ENCODE measurements at regions not wholly inside any gene's neighbourhood (a gene's known extent, or its start where the extent isn't known, plus 50 kb on each side); places are given as distances from the start of the nearest gene placed in this dataset.

GRCh38 chr1:218866507-218866906, 307.2 kb upstream of the LYPLAL1 start:
- no peak for DNase-seq
- H3K4me3 ChIP-seq (ENCODE audit: low read depth, low read length), result no peak overlapping the region
- no peaks in the 10 kb centered on the region for H3K36me3 ChIP-seq
- no peak for TF ChIP-seq CTCF (IDR thresholded peaks at IDR 0.05; ENCODE audit: low read depth, low read length)
- H3K27me3 ChIP-seq (ENCODE audit: insufficient read depth, low read depth, severe bottlenecking), result no peaks in the 10 kb centered on the region
- H3K9me3 ChIP-seq (ENCODE audit: severe bottlenecking), result no peaks in the 10 kb centered on the region
- no peak overlapping the region for H3K27ac ChIP-seq

GRCh38 chr1:218867066-218867465, 306.6 kb upstream of the LYPLAL1 start:
- no peaks in the 10 kb centered on the region for H3K9me3 ChIP-seq (ENCODE audit: severe bottlenecking)
- no peaks in the 10 kb centered on the region for H3K27me3 ChIP-seq (ENCODE audit: insufficient read depth, low read depth, severe bottlenecking)
- no peak overlapping the region for H3K4me3 ChIP-seq (ENCODE audit: low read depth, low read length)
- no peak for TF ChIP-seq CTCF (IDR thresholded peaks at IDR 0.05; ENCODE audit: low read depth, low read length)
- H3K27ac ChIP-seq, result no peak overlapping the region
- DNase-seq, result no peak
- H3K36me3 ChIP-seq, result no peaks in the 10 kb centered on the region

DNA sequence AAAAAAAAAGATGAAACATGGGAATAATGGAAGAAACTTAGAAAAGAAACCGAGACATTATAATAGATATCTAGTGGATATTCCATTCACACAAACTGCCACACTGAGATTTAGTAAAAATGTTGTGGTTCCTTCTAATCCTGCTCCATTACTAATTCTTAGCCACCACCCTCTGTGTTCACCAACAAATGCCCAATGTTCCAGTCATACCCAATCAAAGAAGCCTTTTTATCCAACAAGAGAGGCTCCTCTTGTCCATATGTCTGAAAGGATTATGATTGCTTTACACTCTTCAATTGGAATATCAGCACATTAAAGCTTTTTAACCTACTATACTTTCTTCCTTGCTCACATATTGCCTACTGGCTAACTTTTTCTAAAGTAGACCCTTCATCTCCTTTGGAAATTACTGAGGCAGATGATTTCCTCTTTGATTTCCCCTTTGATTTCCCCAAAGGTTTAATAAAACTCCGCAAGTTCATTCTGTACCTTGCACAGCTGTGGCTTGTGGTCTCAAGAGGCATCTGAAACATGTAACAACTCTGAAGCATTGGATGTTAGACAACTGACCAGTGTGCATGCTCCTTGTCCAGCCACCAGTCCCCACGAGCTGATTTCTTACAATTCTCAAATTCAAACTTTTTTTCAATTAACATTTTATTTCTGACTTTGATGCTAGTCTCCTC, 305.6 kb upstream of the LYPLAL1 start:
- TF ChIP-seq CTCF (IDR thresholded peaks at IDR 0.05; ENCODE audit: low read depth, low read length), result no peak
- DNase-seq, result no peak
- H3K36me3 ChIP-seq, result no peaks in the 10 kb centered on the region
- no peaks in the 10 kb centered on the region for H3K9me3 ChIP-seq (ENCODE audit: severe bottlenecking)
- no peaks in the 10 kb centered on the region for H3K27me3 ChIP-seq (ENCODE audit: insufficient read depth, low read depth, severe bottlenecking)
- H3K4me3 ChIP-seq (ENCODE audit: low read depth, low read length), result no peak overlapping the region
- no peak overlapping the region for H3K27ac ChIP-seq

GRCh38 chr1:218869276-218869675, 304.4 kb upstream of the LYPLAL1 start:
- no peak for TF ChIP-seq CTCF (IDR thresholded peaks at IDR 0.05; ENCODE audit: low read depth, low read length)
- no peaks in the 10 kb centered on the region for H3K9me3 ChIP-seq (ENCODE audit: severe bottlenecking)
- no peaks in the 10 kb centered on the region for H3K27me3 ChIP-seq (ENCODE audit: insufficient read depth, low read depth, severe bottlenecking)
- no peak overlapping the region for H3K27ac ChIP-seq
- no peak overlapping the region for H3K4me3 ChIP-seq (ENCODE audit: low read depth, low read length)
- DNase-seq, result no peak
- H3K36me3 ChIP-seq, result no peaks in the 10 kb centered on the region

GRCh38 chr1:218872026-218872425, 301.7 kb upstream of the LYPLAL1 start:
- Histone ChIP-seq H3K36me3 (no peaks in the 10 kb centered on the region), H3K4me3 (ENCODE audit: low read depth, low read length) (no peak overlapping the region), H3K27me3 (ENCODE audit: insufficient read depth, low read depth, severe bottlenecking) (no peaks in the 10 kb centered on the region), H3K27ac (no peak overlapping the region), H3K9me3 (ENCODE audit: severe bottlenecking) (no peaks in the 10 kb centered on the region)
- no peak for DNase-seq
- TF ChIP-seq CTCF (IDR thresholded peaks at IDR 0.05; ENCODE audit: low read depth, low read length), result no peak

DNA sequence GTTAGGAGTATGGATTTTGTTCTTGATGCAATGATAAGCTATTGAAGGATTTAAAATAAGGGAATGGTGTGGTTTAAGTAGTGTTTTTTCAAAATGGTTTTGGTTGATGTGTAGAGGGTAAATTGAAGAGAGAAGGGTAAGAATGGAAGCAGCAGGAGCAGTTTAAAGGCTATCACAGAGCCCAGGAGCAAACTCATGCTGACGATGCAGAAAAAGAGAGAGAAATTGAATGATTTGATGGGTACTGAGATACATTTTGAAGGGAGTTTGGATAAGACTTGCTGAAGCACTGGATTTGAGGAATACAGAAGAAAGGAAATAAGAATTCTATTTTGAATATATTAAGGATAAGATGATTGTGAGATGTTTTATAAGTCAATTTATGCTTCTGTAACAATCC, 300.8 kb upstream of the LYPLAL1 start:
- H3K4me3 ChIP-seq (ENCODE audit: low read depth, low read length), result no peak overlapping the region
- DNase-seq, result no peak
- H3K36me3 ChIP-seq, result no peaks in the 10 kb centered on the region
- no peaks in the 10 kb centered on the region for H3K27me3 ChIP-seq (ENCODE audit: insufficient read depth, low read depth, severe bottlenecking)
- no peak overlapping the region for H3K27ac ChIP-seq
- H3K9me3 ChIP-seq (ENCODE audit: severe bottlenecking), result no peaks in the 10 kb centered on the region
- TF ChIP-seq CTCF (IDR thresholded peaks at IDR 0.05; ENCODE audit: low read depth, low read length), result no peak
